HG02973 (cell line): ENCODE measurements at regions not wholly inside any gene's neighbourhood (a gene's known extent, or its start where the extent isn't known, plus 50 kb on each side); places are given as distances from the start of the nearest gene placed in this dataset.

ENCODE experiments used
- ATAC-seq: cut with Tn5 transposase; IDR thresholded peaks from one replicate; pipeline ENCODE4 v1.9.1; 2021; ENCODE audit warnings: moderate library complexity; ENCODE audit not compliant: unreplicated experiment

DNA sequence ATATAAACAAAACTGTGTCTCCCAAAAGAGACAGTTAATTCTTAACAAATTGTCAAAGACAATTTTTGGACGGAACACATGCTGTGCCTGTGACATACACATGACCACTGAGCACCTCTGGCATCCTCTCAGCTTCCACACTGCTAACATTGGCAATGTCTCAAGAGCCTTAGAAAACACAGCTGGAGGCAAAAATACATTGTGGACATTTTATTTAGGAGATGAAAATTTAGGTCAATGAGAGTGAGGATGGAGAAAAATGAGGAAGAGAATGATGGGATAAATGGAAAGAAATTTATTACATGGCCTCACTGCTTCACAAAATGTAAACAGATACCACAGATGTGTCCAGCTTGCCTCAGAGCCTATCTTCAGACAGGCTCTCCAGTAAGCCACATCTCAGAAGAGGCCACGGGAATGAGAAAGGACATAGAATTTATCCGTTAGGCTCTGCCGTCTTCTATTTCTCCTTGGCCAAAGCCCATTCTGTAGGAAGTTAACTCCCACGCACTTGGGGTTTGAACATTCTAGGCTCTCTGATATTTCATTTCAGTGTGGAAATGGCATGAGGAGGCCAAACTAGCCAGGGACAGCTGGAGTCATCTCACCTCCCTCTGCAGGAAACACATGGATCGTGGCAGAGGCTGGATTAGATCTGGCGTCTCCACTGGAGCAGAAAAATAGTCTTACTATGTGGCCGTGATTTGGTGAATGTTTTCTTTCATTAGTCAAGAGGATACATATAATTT is 519.4 kb upstream of the DSEL start:
- no peak for ATAC-seq

DNA sequence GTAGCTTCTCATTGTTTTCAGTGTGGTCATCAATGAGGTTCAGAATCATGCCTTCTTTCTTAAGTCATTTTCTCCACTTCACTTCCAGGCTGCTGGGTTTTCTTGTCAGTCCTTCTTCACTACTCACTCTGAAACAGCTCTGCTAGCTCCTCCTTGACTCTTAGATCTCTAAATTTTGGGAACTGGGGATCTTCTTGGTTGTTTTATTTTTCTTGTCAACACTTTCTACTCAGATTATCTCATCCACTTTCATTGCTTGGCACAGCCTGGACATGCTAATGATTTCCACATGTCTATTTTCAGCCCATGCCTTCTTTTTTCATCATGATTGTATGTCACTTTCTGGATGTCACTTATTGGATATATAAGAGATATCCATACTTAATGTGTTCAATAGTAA is 517.8 kb upstream of the DSEL start:
- no peak for ATAC-seq

GRCh38 chr18:68033466-68033865 is 516.9 kb upstream of the DSEL start:
- no peak for ATAC-seq

DNA sequence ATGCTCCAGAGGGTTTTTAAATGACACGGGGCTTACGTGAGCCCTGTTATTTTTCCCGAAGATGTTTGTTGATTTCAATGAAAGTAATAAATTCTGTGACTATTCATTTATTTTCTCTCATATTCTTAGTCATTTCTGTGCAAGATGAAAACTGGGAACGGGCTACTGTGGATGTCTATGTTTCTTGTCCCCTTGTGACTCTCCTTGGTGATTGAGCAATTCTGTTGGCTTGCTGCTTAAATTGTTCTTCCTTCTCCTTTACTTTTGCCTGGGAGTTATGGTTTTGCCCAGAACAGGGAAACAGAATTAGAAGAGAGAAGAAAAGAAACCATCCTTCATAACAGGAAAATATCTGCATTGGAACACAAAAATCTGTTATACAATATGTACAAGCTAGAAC is 508.2 kb upstream of the DSEL start:
- no peak for ATAC-seq

GRCh38 chr18:68017385-68017784 is 500.9 kb upstream of the DSEL start:
- no peak for ATAC-seq

DNA sequence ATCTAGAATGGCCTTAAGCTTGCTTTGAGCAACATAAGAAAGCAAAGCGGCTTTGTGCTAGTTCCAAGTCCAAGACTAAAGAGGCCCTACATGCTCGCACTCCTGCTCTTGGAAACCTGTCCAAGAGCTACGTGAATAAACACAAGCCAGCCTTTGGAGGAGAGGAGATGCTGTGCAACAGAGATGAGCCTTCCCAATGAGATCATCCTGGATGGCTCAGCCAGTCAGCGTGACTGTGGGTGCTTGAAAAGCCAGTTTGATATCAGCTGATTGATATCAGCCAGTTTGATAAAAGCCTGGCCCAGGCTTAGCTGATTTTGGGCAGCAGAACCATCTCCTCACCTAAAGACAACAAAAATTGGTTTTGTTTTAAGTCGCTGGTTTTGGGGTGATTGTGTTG is 481.0 kb upstream of the DSEL start:
- ATAC-seq, result no peak

DNA sequence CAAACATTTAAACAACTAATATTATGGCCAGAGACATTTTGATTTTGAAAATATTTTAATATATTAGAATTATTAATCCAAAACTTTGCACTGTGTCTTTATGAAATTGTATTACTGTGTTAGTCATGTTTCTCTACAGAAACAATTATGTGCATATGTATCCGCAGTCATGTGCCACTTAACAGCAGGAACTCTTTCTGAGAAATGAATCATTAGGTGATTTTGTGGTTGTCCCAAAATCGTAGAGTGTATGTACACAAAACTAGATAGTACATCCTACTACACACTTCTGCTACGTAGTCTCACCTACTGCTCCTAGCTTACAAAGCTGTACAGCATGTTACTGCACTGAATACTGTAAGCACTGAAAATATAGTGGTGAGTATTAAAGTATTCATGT is 479.2 kb upstream of the DSEL start:
- ATAC-seq, result no peak

GRCh38 chr18:67980241-67980640 is 463.7 kb upstream of the DSEL start:
- ATAC-seq, result no peak

GRCh38 chr18:67977067-67977616 is 460.6 kb upstream of the DSEL start:
- ATAC-seq, result no peak

GRCh38 chr18:67973916-67974315 is 457.4 kb upstream of the DSEL start:
- ATAC-seq, result no peak

- ATAC-seq, result no peak
Observed at GRCh38 chr18:67969458-67969857, 452.9 kb upstream of the DSEL start.

- ATAC-seq, result no peak
Observed at GRCh38 chr18:67966224-67966623, 449.7 kb upstream of the DSEL start.

DNA sequence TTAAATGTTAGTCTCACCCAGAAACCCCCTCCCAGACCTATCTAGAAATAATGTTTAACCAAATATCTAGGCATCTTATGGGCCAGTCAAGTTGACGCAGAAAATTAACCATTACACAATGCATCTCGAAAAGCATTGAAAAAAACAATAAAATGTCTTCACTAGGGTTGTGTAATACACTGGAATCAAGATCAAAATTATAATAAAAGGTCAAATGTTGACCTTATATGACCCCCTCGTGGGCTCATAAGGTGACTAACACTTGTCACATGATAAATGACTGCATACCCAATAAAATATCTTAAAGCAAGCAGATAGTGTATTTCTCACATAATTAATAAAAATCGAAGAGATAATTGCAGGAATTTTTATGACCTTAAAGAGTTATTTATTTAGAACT is 447.9 kb upstream of the DSEL start:
- no peak for ATAC-seq

DNA sequence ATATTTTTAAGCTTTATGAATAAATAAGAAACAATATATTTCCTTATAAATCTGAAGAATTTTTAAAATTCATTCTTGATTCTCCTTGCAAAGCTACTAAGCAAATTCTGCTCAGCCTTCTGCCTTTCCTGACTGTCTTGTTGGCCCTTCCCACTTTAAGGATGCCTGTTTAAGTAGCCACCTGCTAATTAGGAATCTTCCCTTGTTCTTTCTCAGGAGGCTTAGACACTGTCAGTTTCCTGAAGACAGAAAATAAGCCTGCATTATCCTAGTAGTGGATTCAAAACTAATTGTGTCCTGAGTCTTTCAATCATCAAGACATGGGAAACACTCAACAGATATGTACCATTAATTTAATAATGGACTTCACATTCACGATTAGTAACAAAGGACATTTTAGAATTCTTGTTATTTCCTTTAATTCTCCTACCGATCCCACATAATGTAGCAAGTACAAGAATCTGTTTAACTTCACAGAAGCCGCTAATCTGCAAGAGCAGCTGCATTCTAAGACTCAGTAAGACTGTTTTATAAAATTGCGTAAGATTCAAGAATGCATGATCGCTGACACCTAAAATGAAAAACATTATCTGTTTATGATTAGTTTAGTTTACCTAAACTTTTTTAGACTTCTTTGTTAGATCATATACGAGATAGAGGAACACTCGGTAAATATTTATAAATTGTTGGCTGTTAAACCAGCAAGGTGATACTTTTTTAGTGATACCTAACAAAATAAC is 445.4 kb upstream of the DSEL start:
- no peak for ATAC-seq

- no peak for ATAC-seq
Observed at GRCh38 chr18:67957684-67958083, 441.2 kb upstream of the DSEL start.

DNA sequence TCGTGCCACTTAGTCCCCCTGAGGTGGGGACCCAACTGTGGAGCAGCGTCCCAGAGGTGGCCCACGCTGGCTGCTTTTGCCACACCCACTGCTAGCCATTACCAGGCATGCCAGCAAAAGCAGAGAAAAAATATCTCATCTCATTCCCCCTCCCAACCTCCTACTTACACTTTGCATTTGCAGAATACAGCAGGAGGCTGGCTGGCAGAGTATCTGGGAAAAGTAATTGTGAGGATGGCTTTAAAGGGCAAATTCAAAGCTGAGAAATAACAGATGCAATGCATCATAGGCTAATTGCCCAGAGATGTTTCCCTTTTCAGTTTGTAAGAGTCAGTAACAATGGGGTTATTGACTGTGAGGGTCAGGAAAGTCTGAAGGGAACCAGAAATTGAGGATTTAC is 438.1 kb upstream of the DSEL start:
- no peak for ATAC-seq

DNA sequence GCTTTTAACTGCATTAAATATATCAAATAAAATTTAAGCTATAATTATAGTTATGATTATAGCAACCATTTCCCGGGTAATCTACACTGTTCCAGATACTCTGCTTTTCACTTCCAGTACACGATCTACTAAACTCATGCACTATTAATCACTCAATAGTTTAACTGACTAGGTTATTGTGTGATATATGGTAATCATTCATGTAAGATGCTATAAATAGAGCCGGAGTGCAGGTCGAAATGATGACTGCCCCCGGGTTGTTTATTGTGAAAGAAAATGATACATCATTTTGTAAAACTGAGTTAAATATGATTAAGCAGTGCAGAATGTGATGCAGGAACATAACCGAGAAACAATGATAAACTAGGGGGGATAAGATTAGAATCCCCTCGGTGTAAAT is 434.6 kb upstream of the DSEL start:
- ATAC-seq, result no peak

DNA sequence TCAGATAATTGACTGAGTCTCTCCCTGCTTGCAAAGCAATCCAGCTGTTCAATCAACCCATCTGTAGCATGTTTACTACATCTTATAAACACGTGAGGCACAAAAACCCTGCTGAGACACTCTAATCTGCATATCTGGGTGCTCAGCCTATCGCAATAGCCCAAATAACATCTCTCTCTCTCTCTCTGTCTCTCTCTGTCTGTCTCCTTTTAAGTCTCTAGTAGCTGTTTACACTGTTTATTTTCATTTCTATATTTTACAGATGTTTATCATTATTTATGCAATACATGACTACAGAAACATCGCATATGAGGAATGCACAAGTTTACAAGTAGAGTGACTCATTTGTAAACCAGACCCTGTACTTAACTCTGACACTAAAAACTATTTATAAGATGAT is 422.1 kb upstream of the DSEL start:
- ATAC-seq, result no peak

- peak; percentile 45 for ATAC-seq
Observed at GRCh38 chr18:67935638-67936037, 419.1 kb upstream of the DSEL start.

- no peak for ATAC-seq
Observed at GRCh38 chr18:67933271-67933670, 416.8 kb upstream of the DSEL start.

GRCh38 chr18:67932271-67932670 is 415.8 kb upstream of the DSEL start:
- ATAC-seq, result no peak
